ENCODE measurements at regions not wholly inside any gene's neighbourhood (a gene's known extent, or its start where the extent isn't known, plus 50 kb on each side); places are given as distances from the start of the nearest gene placed in this dataset.

DNA sequence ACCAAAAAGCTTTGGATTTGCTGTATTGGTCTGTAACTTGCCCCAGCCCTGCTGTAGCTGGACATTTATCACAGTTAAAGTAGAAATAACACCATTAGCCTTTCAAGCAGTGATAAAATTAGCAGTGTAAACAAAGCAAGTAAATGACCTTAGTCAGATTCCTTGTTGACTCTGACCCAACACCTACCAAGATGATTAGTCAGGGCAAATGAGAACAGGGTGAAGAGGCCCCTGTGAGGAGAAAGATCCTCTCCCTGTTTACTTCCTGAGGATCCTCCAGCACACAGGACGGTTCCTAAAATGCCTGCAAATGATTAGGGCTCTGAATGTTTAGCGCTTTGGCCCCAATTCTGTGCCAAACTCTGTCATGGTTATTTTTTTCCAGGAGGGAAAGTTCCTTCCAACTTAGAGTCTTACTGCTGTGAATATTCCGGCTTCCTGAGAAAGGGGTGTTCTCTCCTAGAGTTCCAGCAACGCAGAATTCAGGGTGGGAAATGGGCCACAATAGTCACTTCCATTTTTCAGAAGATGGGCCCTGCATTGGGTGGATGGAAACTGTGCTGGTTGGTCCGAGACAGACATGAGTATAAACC is 259.0 kb upstream of the MYOCD start:
- TF ChIP-seq, protein P1, sequence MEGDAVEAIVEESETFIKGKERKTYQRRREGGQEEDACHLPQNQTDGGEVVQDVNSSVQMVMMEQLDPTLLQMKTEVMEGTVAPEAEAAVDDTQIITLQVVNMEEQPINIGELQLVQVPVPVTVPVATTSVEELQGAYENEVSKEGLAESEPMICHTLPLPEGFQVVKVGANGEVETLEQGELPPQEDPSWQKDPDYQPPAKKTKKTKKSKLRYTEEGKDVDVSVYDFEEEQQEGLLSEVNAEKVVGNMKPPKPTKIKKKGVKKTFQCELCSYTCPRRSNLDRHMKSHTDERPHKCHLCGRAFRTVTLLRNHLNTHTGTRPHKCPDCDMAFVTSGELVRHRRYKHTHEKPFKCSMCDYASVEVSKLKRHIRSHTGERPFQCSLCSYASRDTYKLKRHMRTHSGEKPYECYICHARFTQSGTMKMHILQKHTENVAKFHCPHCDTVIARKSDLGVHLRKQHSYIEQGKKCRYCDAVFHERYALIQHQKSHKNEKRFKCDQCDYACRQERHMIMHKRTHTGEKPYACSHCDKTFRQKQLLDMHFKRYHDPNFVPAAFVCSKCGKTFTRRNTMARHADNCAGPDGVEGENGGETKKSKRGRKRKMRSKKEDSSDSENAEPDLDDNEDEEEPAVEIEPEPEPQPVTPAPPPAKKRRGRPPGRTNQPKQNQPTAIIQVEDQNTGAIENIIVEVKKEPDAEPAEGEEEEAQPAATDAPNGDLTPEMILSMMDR (IDR thresholded peaks at IDR 0.05): no peak
- no peak for TF ChIP-seq POLR2AphosphoS5 (IDR thresholded peaks at IDR 0.05; ENCODE audit: low read depth, low read length)
- no peak for TF ChIP-seq SIN3A (IDR thresholded peaks at IDR 0.05; ENCODE audit: borderline replicate concordance, insufficient read depth, low read depth, low read length)
